ENCODE measurements at regions not wholly inside any gene's neighbourhood (a gene's known extent, or its start where the extent isn't known, plus 50 kb on each side); places are given as distances from the start of the nearest gene placed in this dataset.

DNA sequence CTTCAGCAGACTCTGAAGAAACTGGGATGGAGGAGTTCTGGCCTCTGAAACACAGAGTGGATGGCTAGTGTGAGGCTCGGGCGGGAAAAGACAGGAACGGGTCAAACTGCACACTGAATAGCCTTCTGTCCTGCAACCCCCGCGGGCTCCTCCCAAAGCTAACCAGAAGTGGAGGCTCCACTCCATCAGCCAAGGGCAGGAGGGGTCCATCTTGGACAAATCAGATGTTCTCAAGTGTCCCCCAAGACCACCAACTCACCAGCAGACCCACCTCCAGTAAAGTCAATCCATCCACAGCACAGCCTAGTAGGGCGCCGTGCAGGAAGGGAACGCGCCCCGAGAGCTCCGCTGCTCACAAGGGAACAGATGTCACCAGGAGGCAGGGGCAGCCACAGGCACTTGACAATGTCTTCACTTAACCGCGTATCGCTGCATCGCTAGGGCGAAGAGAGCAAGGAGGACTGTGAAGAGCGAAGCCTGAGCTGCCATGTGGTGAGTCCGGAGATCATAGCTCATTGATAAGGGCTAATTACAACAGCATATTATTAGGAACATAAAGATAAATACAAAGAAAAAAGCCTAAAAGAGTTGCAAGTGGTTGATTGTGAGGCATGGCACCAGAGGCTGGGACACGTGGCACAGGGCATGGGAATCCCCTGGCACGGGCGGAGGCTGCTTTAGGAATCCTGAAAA lies 494.6 kb upstream of the MYT1L start:
- H3K9me3 ChIP-seq = no peaks in the 10 kb centered on the region
- DNase-seq = no peak
- intact Hi-C loops (cut with DNase I) = no loop called here
- no peaks in the 10 kb centered on the region for H3K36me3 ChIP-seq
- WGBS, 3 donors = 92 to 95% (median 92%) methylated on average over 21 of the region's 21 CpGs
- no peak overlapping the region for H3K4me3 ChIP-seq
- H3K27ac ChIP-seq = no peak overlapping the region
- H3K4me1 ChIP-seq (ENCODE audit: insufficient read depth) = no peaks in the 10 kb centered on the region
- H3K27me3 ChIP-seq = no peaks in the 10 kb centered on the region
- TF ChIP-seq, protein P1, sequence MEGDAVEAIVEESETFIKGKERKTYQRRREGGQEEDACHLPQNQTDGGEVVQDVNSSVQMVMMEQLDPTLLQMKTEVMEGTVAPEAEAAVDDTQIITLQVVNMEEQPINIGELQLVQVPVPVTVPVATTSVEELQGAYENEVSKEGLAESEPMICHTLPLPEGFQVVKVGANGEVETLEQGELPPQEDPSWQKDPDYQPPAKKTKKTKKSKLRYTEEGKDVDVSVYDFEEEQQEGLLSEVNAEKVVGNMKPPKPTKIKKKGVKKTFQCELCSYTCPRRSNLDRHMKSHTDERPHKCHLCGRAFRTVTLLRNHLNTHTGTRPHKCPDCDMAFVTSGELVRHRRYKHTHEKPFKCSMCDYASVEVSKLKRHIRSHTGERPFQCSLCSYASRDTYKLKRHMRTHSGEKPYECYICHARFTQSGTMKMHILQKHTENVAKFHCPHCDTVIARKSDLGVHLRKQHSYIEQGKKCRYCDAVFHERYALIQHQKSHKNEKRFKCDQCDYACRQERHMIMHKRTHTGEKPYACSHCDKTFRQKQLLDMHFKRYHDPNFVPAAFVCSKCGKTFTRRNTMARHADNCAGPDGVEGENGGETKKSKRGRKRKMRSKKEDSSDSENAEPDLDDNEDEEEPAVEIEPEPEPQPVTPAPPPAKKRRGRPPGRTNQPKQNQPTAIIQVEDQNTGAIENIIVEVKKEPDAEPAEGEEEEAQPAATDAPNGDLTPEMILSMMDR (IDR thresholded peaks at IDR 0.05) = no peak
- TF ChIP-seq POLR2A (IDR thresholded peaks at IDR 0.05) (no peak), EP300 (IDR thresholded peaks at IDR 0.05) (no peak)

DNA sequence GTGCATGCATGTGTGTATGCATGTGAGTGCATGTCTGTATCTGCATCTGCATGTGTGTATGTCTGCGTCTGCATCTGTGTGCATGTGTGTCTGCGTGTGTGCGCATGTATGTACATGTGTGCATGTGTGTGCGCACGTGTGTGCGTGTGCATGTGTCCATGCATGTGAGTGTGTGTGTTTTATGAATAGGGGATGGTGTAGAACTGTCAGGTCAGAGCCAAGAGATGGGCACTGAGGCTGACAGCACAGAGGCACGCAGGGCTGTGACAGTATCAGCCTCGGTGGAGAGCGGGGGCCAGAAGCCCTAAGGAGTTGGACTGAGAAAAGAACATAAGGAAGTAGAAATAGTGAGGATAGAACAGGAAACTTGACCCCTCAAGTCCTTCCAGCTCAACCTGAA lies 494.0 kb upstream of the MYT1L start:
- TF ChIP-seq, protein P1 (IDR thresholded peaks at IDR 0.05) = no peak
- TF ChIP-seq POLR2A (IDR thresholded peaks at IDR 0.05) (no peak), EP300 (IDR thresholded peaks at IDR 0.05) (no peak)
- Histone ChIP-seq H3K4me1 (ENCODE audit: insufficient read depth) (no peaks in the 10 kb centered on the region), H3K9me3 (no peaks in the 10 kb centered on the region), H3K27ac (no peak overlapping the region), H3K27me3 (no peaks in the 10 kb centered on the region), H3K36me3 (no peaks in the 10 kb centered on the region), H3K4me3 (no peak overlapping the region)
- intact Hi-C loops (cut with DNase I) = no loop called here
- no peak for DNase-seq
- 86 to 93% (median 91%) methylated on average over 9 of the region's 9 CpGs for WGBS, 3 donors

DNA sequence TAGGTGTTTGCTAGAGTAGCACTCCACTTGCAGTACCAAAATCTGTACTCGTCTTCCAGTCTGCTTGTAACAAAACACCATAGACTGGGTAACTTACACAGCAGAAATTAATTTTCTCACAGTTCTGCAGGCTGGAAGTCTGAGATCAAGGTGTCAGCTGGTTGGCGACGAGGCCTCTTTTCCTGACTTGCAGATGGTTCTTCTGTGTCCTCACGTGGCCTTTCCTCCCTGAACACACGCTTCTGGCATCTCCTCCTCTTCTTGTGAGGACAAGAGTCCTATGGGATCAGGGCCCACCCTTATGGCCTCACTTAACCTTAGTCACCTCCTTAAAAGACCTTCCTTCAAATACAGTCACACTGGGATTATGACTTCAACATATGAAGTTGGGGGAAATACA lies 493.5 kb upstream of the MYT1L start:
- H3K9me3 ChIP-seq = no peaks in the 10 kb centered on the region
- no peaks in the 10 kb centered on the region for H3K4me1 ChIP-seq (ENCODE audit: insufficient read depth)
- TF ChIP-seq EP300 (IDR thresholded peaks at IDR 0.05) (no peak), POLR2A (IDR thresholded peaks at IDR 0.05) (no peak)
- TF ChIP-seq, protein P1 (IDR thresholded peaks at IDR 0.05) = no peak
- H3K27me3 ChIP-seq = no peaks in the 10 kb centered on the region
- no peak overlapping the region for H3K4me3 ChIP-seq
- H3K36me3 ChIP-seq = no peaks in the 10 kb centered on the region
- no peak for DNase-seq
- intact Hi-C loops (cut with DNase I) = no loop called here
- H3K27ac ChIP-seq = no peak overlapping the region
- WGBS, 3 donors = 64 to 76% (median 74%) methylated on average over 5 of the region's 5 CpGs

DNA sequence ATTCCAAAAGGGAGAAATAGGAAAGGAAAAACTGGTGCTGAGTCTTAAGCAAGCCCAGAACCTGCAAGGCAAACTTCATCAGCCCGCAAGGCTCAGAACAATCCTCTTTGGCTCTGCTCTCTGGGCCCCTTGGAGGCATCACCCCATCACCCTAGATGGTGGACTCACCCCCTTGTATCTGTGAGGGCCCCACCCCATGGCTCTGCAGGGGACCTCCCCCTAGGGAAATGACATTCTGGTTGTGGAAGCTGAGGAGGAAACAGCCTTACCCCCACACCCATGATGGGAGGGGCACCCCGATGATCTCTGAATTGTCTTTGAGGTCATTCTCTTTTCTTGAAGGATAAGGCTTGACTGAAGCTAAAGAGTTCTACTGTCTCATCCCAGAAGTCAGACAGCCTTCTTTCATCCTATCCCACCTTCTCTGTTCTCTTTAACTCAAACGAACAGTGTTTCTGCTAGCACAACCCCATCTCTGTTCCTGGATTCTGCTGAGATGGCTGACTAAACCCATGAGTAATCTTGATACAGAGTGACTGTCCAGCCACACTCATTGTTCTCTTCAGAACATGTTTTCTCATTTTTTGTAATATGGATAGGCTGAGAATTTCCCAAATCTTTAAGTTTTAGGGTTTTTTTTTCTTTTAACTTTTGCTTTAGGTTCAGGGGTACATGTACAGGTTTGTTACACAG lies 492.1 kb upstream of the MYT1L start:
- intact Hi-C loops (cut with DNase I) = no loop called here
- TF ChIP-seq EP300 (IDR thresholded peaks at IDR 0.05) = no peak
- TF ChIP-seq, protein P1 (IDR thresholded peaks at IDR 0.05) = no peak
- no peak for TF ChIP-seq POLR2A (IDR thresholded peaks at IDR 0.05)
- 65 to 67% (median 66%) methylated on average over 3 of the region's 3 CpGs for WGBS, 3 donors

More for the DNA sequence above, 492.1 kb upstream of the MYT1L start:
- H3K4me1 ChIP-seq (ENCODE audit: insufficient read depth) = no peaks in the 10 kb centered on the region
- H3K9me3 ChIP-seq = no peaks in the 10 kb centered on the region
- DNase-seq = no peak
- H3K27ac ChIP-seq = no peak overlapping the region
- H3K27me3 ChIP-seq = no peaks in the 10 kb centered on the region
- H3K4me3 ChIP-seq = no peak overlapping the region
- H3K36me3 ChIP-seq = no peaks in the 10 kb centered on the region
